Globus pallidus (tissue), 1 donor: ENCODE measurements at regions not wholly inside any gene's neighbourhood (a gene's known extent, or its start where the extent isn't known, plus 50 kb on each side); places are given as distances from the start of the nearest gene placed in this dataset.
"Not testable (repeated sequence)": the region's sequence is repeated elsewhere in the genome, so short reads cannot be mapped to it uniquely, and the experiment has no call there.

Experiments
- DNase-seq: peaks from one replicate; pipeline ENCODE4 v3.0.0-alpha.2; 2015; ENCODE audit warnings: low spot score

DNA sequence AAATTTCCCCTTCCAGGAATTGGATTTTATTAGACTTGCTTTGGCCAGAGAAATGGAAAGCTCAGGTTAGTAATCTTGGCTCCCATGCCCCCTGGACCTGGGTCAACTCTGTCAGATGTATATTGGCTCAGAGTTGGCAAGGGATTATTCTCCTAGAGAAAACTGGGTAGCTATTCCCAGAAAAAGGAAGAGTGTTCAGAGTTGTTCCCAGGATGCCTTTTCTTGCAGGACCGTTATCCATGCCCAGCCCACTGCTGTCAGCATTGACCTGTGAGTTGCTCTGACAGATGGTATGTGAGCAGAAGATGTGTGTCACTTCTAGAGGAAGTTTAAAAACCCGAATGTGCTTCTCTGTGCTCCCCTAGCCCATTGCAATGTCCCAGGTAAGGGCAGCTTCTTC, 509.9 kb upstream of the ZFP42 start:
- no peak for DNase-seq

DNA sequence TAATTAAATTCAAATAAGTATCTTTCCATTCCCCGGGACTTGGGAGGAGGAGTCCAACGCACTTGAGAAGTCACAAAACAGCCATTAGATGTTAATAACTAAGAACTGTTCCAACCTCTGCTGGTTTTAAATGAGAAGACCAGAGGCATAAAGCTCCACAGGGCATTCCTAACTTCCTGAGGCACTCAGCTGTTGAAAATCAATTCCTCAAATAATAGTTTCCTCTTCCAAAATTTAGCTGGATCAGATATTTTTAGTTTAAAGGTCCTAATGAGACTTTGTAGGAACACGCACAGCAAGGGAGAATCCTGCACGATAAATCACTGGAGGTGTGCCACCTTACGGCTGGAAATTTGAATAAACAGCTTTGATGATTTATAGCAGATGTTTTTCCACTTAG, 504.3 kb upstream of the ZFP42 start:
- DNase-seq = no peak

DNA sequence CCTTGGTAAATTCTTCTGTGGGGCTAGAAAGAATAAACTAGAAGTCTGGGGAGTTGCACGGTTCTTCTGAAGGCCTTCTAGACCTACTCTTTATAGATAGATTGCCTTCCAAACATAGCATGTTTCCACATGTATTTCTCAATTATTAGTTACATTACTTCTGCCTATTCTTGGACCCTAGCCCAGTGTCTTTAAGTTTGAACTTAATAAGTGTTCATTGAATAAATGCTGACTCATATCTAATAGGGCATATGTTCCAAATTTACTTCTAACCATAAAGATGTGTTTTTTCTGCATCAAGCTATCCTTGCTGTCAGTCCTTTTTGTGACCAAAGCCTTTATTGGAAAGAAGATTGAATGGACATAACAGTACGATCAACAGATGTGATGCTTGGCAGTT, 503.6 kb upstream of the ZFP42 start:
- DNase-seq = no peak

DNA sequence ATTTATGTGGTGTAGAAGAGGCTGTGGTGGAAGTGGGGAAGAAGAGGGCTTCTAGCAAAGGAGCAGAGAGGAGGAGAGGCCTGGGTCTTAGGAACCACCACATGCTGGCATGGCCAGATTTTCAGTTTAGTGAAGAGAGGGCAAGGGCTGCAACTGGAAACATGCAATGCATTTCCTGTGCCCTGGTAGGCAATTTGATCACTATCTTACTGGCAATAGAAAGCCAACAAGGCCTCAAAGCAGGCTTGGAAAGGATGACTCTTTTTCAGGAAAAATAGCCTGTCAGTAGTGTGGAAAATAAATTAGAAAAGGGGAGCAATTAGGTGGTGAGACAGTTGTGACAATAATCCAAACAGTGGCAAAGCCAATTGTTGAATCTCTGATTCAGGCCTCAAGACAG, 501.9 kb upstream of the ZFP42 start:
- no peak for DNase-seq

DNA sequence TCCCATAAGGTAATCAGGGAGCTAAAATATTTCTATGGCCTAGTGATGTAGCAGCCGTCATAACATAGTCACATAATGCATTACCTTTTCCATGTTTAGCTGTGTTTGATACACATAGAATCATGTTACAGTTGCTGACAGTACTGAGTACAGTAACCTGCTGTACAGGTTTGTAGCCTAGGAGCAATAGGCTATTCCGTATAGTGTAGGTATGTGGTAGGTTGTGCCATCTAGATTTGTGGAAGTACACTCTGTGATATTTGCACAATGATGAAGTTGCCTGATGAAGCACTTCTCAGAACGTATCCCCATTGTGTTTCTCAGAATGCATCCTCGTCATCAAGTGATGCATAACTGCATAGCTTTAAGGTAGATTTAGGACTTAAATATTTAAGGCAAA, 495.6 kb upstream of the ZFP42 start:
- no peak for DNase-seq

DNA sequence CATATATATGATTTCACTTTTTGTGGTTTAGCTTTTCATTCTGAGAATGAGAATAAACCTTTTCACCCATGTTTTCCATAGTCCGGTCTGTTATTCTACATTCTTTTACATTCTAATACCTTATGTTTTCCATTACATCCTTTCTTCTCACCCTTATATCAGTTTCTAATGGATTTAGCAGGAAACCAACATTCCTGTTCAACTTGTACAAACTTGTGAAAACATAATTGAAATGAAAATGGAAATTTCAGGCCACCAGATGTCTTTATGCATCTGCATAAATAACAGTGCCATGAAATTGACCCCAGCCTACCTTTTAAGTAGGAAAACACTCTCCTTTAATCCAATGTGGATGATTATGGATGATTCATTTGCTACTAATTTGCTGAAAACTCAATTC, 494.8 kb upstream of the ZFP42 start:
- no peak for DNase-seq

DNA sequence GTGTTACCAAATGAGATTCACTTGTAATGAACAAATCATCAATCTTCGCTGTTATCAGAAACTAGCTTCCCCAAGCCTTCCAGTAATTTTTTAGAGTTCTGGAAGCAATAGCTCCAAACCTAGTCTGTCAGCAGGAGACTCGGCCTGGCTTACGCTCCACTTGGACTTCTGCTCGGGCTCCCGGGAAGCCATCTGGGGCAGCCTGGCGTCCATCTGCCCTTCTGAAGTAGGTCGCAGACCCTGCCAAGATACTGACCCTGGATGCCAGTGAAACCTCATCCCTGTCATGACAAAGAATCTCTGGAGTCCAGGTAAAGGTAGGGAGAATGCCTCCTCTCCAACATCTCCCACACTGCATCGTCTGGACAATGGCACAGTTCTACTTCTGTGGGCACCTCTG, 493.8 kb upstream of the ZFP42 start:
- no peak for DNase-seq

DNA sequence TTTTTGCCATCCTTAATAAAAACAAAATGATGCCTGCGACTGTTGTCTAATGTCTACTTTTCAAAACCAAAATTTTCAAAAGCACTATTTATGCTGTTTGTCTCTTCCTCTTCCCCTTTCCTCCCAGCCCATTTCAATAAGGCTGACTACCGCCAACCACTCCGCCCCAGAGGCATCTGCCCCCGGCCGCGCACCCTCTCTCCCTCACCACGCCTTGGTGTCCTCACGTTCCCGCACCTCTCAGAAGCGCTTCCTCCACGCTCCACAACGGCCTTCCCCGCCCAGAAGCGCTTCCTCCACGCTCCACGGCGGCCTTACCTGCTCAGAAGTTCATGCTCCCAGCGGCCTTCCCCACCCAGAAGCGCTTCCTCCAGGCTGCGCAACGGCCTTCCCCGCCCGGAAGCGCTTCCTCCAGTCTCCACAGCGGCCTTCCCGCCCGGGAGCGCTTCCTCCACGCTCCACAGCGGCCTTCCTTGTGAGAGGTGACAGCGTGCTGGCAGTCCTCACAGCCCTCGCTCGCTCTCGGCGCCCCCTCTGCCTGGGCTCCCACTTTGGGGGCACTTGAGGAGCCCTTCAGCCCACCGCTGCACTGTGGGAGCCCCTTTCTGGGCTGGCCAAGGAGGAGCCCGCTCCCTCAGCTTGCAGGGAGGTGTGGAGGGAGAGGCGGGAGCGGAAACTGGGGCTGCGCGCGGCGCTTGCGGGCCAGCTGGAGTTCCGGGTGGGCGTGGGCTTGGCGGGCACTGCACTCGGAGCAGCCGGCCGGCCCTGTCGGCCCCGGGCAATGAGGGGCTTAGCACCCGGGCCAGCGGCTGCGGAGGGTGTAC, 490.4 kb upstream of the ZFP42 start:
- DNase-seq = no peak

DNA sequence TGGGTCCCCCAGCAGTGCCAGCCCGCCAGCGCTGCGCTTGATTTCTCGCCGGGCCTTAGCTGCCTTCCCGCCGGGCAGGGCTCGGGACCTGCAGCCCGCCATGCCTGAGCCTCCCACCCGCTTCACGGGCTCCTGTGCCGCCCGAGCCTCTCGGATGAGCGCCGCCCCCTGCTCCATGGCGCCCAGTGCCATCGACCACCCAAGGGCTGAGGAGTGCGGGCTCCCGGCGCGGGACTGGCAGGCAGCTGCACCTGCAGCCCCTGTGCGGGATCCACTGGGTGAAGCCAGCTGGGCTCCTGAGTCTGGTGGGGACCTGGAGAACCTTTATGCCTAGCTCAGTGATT, 489.8 kb upstream of the ZFP42 start:
- DNase-seq = not testable (repeated sequence)

DNA sequence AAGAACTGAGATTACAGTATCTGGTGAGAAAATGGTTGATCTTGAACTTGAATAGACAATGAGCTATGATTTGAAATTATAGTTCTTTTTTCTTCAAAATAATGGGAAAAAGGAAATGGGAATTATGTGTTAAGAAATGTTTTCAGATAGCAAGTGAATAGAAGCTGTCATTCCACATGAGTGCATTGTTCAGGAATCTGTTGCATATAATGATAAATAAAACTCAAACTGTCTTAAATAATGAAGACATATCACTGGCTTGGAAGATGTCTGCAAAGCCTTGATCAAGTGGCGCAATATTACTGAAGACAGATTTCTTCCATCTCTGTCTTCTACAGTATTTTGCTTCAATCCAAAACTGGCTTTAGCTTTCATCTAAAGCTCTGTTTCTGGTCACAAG, 479.3 kb upstream of the ZFP42 start:
- DNase-seq = no peak

DNA sequence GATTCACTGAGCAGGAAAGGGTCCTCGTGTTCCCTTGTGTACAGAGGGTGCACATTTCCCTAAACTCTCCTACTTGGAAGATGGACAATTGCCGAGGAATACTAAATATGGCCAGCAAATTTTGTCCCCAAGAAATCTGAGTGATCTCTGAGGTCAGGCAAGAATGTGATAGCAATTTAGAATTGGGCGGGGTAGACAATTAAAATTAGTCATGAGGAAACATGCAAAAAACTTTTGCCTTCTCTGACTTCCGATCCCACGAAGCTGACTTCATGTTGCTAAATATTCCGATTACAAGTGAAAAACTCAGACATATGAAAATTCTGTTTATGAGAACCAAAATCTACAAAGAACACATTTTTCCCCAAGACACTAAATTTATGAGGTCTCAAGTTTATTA, 453.9 kb upstream of the ZFP42 start:
- DNase-seq = no peak

DNA sequence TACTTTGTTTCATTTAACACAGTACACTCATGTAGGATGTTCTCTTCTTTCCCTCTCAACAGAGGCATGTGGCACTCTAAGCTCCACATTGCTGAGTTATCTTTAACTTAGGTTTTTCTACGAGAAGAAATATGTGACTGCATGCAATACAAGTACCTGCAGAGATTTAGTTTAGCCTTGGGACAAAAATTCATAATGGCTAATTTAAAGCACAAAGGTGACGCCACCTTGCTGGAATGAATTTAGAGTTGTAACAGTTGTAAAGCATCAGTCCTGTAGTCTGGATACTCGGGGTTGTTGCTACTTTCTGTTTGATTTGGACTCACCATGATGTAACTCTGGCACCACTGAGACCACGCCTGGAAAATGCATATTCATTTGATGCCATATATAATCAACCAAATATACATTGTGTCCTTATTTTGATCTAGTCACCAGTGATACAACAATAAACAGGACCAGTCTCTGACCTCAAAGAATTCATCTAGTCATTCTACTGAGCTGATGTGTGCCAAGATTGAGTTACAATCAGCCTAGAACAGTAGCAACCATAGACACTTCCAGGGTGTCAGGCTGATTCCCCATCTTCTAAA, 451.0 kb upstream of the ZFP42 start:
- DNase-seq = no peak

DNA sequence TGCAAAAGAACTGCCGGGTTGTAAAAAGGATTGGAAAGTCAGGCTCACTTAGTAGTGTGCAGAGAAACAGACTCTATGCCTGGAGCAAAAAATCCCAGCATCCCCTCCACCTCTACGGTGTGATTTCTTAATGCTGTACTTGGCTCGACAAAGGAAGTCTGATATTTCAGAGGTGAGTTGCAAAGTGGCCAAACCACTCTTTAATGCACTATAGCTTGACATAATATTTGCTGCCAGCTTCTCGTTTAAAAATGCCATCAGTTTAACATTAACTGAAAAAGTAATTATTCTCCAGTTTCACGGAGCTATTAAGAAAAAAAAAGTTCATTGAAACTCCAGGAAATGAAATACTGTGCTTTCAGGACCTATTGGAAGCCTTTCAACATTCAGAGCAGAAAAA, 448.3 kb upstream of the ZFP42 start:
- DNase-seq = no peak

DNA sequence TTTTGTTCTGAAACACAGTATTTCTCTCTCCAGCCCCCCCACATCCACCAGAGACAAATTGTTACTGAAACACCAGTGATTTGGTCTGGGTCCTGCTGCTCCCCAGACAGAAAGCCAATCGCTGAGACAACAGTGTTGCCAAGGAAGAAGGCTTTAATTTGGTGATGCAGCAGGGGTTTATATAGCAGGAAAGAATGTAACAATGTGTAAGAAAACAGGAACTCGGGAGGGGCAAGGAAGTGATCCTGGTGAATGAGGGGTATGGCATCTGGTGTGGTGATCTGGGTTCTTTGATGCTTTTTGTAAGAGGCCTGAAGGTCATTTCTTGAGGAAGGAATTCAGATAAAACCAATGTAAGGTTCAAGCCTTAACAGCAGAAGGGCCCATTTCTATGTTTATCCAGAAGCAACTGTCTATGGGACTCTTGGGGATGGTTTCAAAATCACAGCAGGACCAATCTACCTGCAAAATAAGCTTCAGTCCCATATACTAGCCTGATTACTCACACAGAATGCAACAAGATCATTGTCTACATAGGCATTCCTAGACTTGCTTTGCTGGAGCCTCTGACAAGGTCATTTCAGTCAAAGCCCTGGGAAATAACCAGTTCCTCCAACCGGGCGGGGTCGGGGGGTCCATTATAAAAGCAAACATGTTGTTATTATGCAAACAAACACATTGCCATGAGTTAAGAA, 445.2 kb upstream of the ZFP42 start:
- DNase-seq = no peak

DNA sequence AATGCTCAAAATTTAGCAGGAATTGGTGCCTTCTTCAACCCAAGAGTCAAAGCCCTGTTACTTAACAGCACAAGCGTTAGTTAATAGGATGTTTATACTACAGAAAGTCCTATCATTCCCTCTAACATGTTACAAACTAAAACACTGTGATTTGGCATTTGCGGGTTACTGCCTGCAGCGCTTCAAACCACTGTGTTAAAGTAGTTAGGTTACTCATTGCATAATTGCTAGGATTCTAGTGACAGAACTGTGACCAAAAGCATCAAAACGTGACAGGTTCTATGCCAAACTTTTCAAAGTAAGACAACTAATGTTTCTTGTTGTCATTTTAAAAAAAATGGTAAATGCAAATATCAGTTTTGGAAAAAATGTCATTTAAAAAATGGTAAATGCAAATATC, 442.8 kb upstream of the ZFP42 start:
- DNase-seq = no peak

DNA sequence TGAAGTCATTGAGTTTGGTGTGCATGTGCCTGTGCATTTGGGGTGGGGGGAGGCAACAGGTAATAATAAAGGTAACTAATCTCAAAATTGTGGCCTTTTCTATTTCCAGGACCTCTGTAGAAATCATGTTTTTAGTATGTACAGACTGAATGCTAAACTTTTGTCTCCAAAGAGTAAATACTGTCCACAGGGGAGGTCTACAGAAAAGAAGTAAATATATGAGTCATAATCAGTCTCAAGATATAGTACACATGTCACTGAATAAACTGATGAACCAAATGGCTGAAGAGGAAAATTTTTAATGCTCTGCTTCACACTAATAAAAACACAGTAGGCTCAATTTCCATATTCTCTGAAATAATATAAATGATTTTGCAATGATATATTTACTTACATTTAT, 440.4 kb upstream of the ZFP42 start:
- no peak for DNase-seq

DNA sequence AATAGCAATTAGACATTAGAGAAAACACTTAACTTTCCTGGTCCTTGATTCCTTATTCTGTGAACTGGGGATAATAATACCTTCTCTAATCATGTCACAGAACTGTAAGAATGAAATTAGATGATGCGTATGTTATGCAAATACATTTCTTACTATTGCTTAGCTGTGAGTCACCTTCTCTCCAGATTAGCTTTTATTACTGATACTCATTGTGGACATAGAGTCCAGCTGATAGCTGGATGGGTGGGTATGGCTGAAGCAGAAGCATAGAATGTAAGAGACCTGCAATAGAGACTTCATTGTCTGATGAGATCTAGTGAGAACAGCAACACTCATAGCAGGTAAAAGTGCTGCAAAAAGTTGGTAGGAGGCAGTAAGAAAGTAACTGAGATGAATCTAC, 437.2 kb upstream of the ZFP42 start:
- no peak for DNase-seq

DNA sequence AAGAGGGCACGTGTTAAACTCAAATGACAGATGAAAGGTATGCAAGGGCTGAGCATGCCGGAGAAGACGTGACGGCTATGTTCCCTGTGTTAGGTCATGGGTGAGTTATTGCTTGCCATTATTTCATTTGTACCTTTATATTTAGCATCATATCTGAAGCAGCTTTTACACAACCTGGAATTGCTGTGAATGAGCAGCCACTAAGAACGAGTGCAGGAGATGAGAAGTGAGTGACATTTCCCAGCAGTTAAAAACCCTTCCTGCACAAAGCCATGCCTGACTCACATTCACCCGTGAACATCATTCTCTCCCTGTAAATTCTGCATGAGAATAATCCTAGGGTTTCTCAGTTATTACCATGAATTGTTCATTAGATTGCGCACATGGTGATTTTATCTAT, 433.2 kb upstream of the ZFP42 start:
- no peak for DNase-seq

DNA sequence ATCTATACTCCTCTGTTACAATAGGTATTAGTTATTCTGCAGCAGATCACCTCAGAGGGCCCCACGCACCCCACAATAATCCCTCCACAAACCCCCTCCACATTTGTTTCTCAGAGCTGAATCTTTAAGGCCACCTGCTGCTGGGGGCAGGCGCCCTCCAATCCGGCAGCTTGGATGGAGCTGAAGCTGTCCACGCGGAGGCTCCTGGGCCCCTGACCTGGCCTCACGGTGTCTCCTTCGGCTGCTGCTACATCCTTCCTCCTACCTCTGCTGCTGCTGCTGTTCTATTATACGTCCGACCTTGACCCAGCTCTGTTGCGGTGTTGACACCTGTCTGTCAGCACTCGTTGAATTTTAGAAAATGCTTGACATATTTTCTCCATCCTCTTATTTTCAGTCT, 430.2 kb upstream of the ZFP42 start:
- no peak for DNase-seq

DNA sequence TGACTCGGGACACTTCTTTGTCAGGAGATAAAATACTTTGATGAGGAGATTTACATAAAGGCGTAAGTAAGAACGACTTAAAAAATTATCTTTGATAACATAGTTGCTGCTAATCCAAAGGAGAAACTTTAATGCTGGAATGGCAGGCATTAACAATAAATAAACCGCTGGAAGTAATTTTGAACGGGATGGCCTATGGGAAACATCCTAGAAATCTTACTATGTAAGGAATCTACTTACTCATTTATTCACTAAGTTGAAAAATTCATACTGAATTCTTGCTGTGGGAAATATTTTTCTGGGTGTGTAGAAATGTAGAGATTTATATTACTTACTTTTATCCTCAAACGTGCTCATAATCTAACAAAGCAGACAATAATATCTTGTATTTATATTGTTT, 425.7 kb upstream of the ZFP42 start:
- DNase-seq = no peak

DNA sequence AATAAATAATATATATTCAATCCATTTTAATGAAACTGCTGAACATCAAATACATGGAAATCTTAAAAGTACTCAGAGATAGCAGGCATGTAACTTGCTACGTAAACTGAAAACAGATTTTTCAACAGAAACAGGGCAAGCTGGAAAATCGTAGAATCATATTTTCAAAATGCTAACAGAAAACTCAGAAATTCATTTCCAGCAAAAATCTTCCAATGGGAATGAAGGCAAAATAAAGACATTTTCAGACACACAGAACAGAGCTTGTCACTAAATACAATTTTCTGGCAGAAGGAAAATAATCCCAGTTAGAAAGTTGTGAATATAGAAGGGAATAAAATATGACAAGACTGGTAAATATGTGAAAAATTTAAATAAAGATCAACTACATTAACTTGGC, 419.9 kb upstream of the ZFP42 start:
- DNase-seq = no peak

DNA sequence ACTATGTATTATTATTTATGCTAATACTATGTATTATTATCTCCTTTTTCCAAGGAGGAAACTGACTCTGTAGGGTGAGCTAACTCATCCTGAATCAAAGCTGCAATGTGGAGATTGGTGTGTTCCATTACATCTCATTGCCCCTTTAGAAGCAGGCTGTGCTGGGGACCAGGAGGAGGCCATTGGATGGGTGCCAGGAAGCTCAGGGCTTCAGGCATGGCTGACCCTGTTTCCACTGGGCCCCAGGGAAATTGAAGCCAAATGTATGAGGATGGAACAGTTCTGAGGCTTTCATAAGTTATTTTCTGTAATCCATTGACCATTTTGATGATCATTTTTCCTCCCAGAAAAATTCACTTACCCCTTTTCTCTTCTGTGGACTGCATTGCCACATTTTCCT, 418.8 kb upstream of the ZFP42 start:
- DNase-seq = no peak

DNA sequence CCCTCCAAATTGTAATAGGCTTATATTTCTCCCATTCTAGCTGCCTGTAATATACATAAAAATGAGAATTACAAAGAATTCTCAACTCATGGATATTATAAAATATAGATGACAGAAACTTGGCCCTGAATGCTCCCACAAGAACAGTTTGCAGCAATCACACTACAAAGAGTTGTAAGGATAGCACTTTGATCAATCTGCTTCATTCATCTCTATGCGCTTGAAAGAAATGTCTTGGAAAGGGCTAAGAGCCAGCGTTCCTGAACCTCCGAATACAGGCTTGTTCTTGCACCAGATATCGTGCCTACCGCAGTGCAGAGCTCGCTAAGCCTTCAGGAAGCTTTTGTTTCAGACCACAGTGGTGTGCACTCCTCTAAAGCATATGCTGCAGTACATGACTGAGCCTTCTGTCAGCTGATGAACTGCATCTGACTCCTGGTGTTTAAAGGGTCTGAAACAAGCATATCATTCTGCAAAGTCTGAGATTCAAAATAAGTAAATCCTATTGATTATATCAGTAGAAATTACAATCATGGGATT, 417.6 kb upstream of the ZFP42 start:
- no peak for DNase-seq
